Kidney capillary endothelial cell (primary cell): ENCODE measurements at regions not wholly inside any gene's neighbourhood (a gene's known extent, or its start where the extent isn't known, plus 50 kb on each side); places are given as distances from the start of the nearest gene placed in this dataset.
A peak's percentile ranks its signal among the peaks of the same experiment; 100 is the strongest.
"Not testable (repeated sequence)": the region's sequence is repeated elsewhere in the genome, so short reads cannot be mapped to it uniquely, and the experiment has no call there.

ENCODE experiments used
- DNase-seq: peaks from one replicate; pipeline ENCODE4 v3.0.0-alpha.2; 2018; ENCODE audit warnings: low spot score

DNA sequence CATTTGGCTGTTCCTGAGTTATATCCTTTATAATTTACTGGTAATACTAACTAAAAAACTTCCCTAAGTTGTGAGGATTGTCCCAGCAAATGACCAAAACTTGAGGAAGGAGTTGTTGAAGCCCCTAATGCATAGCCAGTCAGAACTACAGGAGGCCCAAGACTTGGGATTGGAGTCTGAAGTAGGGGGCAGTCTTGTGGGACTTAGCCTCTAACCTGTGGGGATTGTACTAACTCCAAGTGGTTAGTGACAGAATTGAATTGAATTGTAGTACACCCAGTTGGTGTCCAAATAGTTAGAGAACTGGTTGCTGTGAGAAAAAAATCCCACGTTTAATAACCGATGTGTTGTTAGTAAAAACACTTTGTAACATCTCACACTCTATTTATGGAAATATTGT is 1506.3 kb downstream of the ADGRL3 start:
- DNase-seq, result no peak

DNA sequence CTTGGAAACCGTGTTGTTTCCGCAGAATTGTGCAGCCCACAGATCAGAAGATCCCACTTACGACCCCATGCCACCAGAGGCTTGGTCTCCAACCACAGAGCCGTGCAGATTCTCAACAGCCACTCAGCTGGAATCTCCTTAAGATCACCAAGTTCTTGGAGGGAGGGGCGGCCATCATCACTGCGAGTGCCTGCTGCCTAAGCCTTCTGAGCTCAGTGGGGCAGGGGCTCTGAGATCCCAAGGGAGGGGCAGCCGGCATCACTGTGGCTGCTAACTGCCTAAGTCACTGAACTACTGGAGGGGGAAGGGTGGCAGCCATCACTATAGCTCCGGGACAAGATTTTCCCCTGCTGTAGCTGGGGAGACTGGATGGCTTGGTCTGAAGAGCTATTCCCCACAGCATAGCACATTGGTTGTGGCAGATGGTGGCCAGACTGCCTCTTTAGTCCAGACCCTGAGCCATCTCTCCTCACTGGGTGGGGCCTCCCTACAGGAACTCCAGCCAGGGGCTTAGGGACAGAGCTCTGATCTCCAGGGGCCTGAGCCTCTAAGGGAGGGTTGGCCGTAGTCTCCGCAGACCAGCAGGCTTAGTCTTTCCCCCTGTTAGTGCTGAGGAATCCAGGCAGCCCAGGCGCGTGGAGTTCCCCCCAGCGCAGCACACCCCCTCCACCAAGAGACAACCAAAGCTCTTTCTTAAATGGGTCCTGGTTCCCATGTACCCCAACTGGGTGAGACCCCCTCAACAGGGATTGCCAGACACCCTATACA is 1483.9 kb downstream of the ADGRL3 start:
- DNase-seq, result no peak

DNA sequence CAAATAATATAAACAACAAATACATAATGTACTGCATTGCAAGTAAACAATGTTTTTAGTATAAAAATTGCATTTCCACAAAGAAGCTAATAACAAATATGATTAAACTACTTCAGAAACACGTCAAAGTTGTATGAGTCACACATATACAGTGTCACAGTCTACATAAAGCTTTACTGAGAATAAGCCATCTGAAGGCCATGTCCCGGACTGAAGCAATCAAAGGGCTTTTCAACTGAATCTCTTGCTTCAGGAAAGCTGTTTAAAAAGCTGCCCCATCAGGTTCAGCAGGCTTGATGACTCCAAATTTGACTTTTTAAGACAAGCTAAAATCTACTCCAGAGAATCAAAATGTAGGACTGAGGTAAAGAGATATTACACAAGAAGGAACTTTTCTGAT is 1476.8 kb downstream of the ADGRL3 start:
- DNase-seq, result no peak

DNA sequence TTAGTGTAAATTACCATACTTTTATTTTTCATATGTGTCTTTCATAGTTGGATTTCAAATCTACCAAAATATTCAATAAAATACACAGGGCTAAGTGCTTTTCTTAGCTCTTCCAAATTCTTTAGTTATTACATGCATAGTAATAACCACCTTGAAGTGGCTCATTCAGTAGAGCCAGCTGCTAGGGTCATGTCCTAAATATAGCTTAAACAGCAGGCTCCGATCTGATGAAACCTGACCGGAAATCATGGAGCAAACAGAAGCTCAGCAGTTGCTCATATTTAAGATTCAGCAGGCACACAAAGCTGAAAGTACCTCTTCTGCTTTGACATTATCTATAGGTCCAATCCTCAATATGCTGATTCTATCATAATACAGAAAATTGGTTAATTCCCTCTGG is 1470.4 kb downstream of the ADGRL3 start:
- no peak for DNase-seq

DNA sequence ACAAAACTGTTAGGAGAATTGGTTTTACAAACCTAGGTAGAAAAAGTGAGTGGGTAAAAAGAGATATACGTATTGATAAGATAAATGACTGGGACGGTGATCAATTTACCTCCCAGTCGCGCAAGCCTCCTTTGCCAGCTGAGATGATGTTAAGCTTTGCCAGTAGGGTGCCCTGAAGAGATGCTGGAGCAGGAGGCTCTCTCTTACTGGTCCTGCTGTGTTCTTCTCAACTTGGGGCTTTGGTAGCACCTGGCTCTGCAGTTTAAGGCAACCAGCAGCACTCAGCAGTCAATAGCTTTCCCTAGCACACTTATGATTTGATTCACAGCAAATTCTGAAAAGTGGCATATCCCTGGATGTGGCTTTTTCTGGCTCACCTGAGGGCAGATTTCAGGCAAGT is 1461.7 kb downstream of the ADGRL3 start:
- DNase-seq, result no peak

DNA sequence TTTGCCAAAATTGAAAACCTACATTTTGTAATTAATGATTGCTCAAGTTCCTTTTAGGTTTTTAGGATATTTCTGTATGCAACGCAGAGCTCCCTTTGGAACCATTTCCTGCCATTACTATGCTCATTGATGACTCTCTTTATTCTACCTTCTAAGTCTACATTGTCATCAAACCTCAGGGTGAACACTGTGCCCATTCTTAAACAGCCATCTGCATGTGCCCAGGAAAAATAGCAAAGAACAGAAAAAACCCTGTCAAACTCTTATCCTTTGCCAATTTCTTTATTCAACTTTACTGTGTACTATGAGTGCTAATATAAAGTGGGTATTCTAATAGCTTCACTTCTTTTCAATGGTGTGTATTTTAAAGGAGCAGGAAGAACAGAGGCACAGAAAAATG is 1455.9 kb downstream of the ADGRL3 start:
- no peak for DNase-seq

DNA sequence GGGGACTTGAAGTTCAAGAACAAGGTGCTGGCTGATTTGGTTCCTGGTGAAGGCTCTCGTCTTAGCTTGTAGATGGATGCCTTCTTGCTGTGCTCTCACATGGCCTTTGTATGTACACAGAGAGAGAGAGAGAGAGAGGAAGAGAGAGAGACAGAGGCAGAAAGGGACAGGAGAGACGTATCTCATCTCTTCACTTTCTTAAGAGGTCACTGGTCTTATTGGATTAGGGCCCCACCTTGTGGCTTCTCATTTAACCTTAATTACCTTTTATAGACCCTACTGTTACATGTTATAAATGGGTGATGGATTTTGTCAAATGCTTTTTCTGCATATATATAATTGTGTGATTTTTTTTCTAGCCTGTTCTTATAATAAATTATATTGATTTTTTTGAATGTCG is 1444.2 kb downstream of the ADGRL3 start:
- peak; percentile 36 for DNase-seq

DNA sequence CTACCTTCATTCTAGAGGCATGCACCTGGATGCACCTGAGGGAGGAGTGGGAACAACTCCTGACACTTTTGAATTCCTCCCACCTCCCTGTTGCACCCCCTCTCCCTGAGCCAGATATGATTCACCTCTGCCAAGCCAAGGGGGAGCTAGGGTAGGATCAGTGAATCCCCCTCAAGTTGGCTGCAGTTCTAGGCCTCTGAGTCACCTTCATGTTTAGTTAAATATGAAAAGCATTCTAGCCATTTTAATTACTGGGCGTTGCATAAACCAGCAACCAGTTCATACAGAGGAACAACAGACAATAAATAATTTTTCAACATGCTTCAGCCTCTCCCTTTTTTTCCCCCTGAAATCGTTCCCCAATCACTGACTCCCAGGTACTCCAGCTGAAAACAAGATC is 1440.2 kb downstream of the ADGRL3 start:
- no peak for DNase-seq

DNA sequence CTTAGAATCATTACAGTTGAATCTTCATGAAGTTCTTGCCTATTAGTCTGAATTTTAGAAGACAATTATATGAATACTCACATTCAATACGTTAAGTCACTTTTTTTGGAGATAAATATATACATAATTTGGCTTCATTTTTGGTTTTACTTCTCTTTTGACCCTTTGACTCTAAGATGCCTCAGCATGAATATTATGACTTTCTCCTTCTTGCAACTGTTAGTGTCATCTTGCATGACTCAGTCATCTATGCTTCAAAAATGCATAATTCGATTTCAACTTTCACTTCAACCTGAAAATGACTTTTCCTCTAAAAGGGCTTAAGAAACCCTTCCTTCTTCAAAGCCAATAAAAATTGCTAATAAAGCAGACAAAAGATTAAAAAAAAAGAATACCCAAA is 1427.5 kb downstream of the ADGRL3 start:
- no peak for DNase-seq

DNA sequence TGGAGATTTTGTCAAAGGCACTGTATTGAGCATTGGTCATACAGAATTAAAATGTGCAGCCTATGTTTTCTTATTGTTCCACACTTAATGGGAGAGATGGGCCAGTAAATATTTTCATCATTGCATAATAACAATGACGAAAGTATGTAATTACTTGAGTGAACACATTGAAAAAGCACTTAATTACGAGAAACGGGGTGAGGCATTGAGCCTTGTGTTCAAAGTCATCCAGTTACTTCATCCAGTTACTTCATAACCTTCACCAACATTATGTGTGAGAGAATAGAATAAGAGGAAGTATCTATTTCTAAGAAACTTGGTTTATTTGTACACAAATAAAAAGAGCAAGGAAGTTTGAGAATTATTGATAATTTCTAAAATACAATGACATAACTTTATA is 1427.0 kb downstream of the ADGRL3 start:
- no peak for DNase-seq

DNA sequence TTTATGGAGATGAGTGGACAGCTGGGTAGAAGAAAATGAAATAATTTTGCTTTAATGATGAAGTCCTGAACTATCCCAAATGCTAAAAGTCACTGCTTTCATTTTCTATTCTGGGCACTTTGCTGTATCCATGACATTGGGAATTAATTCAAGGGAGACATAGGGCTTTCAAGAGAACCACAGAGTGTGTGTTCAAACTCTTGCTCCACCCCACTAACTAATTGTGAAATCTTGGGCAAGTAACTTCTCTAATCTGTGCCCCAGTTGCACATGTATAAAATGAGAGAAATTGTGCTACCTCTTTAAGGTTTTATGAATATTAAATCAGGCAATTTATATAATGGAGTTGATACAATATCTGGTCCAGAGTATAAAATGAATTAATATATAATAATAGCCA is 1422.0 kb downstream of the ADGRL3 start:
- DNase-seq, result no peak

DNA sequence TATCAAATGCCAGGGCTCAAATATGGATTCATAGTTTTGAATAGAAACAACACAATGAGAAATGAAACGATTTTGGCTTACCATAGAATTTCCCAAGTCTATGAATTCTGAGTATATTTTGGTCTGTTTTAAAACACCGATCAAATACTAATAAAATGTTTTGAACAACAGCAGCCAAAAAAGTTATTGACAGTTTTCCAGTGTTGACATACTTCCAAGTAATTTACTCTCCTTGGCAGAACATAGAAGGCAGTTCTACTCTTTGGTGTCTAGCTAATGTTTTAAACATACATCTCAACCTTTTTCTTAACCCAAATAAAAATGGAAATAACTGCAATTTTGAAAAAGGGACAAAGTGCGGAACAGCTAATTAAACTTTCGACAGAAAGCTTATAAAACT is 1419.8 kb downstream of the ADGRL3 start:
- no peak for DNase-seq

DNA sequence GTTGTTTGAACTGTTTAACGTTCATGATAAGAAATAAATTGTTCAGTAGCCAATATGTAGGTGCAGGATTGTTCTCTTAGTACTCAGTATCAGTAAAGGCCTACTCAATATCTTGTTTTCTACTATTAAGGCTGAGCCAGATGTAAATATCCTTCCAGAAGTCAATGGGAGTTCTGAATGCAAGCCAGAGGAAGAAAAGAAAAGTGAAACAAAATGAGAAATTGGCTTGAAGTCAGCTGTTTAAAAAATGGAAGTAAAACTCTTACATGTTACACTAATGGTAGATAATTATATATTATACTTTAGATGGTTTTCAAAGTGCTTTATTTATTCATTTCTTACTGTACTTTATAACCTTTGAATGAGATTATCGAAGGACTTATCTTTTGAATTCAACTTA is 1417.9 kb downstream of the ADGRL3 start:
- DNase-seq, result no peak

DNA sequence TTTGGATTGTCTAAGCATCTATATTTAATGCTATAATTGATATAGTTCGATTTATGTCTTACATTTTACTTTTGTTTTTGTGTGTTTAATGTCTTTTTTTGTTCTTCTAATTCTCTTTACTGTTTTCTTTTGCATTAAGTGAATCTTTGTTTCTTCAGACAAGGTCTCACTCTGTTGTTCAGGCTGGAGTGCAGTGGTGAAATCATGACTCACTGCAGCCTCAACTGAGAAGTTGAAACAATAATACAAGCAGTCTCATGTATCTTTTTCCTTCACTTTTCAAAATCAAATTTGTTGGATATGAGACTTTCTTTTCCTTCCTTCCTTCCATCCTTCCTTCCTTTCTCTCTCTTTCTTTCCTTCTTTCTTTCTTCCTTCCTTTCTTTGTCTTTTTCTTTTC is 1401.6 kb downstream of the ADGRL3 start:
- DNase-seq, result no peak

DNA sequence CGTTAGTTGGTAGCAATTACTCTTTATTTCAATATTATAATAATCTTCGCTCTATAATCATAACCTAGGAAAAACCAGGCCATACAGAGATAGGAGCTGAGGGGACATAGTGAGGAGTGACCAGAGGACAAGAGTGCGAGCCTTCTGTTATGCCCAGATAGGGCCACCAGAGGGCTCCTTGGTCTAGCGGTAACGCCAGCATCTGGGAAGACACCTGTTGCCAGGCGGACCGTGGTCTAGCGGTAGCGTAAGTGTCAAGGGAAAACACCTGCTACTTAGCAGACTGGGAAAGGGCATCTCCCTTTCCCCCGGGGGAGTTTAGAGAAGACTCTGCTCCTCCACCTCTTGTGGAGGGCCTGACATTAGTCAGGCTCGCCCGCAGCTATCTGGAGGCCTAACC is 1395.1 kb downstream of the ADGRL3 start:
- not testable (repeated sequence) for DNase-seq

DNA sequence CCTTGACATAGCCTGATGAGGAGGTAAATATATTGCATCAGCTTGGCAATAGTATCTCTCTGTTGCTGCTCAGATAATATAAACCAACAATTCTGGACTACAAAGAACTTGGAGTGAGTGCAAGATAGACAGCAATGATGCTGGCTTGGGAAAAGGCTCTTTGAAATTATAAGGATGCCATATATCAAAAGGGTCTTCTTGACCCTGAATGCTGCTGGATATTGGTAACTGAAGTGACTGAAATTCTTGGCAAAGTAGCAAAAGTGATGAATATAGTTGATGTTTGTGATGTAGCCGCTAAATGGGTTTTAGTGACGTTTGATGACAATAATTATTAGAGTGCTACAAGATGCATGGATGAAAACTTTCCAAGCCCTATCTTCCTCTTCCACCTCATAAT is 1391.6 kb downstream of the ADGRL3 start:
- no peak for DNase-seq

DNA sequence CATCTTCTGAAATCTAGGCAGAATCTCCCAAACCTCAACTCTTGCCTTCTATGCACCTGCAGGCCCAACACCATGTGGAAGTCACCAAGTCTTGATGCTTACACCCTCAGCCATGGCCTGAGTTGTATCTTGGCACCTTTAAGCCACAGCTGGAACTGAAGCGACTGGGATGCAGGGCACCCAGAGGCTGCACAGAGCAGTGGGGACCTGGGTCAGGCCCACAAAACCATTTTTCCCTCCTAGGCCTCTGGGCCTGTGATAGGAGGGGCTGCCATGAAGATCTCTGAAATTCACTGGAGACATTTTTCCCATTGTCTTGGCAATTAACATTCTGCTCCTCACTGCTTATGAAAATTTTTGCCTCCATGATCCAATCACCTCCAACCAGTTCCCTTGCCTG is 1388.5 kb downstream of the ADGRL3 start:
- no peak for DNase-seq

DNA sequence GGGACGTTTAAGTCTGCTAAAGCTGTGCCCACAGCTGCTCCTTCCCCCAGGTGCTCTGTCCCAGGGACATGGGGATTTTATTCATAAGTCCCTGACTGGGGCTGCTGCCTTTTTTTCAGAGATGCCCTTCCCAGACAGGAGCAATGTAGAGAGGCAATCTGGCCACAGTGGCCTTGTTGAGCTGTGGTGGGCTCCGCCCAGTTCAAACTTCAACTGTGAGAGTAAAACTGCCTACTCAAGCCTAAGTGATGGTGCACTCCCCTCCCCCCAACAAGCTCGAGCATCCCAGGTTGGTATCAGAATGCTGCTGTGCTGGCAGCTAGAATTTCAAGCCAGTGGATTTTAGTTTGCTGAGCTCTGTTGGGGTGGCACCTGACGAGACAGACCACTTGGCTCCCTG is 1371.4 kb downstream of the ADGRL3 start:
- DNase-seq, result no peak

DNA sequence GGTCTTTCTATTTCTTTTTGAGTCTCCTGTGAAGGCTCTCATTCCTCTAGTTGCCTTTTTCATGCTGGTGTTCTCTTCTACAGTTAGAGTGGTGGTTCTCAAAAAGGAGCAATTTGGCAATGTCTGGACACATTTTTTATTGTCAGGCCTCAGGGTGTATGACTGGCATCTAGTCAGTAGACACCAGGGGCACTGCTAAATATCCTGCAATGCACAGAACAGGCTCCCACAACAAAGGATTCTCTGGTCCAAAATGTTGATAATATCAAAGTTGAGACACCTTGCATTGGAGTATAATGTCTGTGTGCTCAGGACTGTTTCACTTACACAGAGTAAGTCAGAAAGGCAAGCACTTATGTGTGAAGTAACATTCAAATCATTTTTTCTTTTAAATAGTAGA is 1360.7 kb downstream of the ADGRL3 start:
- DNase-seq, result no peak

DNA sequence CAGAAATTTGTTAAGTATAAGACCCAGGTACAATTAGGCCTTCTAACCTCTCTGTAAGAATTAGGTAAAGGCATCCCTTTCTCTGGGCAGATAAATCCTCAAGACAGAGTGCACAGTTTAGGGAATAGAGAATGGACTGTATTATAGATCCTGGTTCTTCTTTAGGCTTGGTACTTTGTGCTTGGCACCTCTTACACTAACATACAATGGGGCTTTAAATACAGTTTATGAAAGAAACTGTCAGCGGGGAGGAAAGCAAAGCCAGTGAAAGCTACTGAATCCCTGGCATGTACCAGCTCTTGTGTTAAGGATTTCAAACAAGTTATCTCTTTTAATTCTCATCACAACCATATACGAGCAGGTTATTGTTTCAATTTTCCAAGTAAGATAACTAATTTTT is 1350.0 kb downstream of the ADGRL3 start:
- DNase-seq, result no peak

DNA sequence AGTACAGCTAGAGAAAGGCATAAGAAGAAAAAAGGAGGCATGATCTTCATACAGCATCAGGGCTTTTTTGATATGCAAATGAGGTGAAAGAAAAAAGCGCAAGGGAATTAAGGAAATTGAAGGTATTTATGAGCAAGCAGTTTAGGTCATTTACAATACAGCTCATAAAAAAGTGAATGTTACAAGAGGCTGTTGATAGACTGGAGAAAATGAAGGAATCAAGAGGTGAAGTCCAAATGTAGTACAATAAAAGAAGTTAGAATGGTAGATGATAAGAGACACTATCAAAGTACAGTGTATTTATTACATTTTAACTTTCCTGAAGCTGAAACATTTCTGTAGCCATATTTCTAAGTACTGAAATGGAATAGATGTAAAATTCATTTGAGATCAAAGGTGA is 1349.5 kb downstream of the ADGRL3 start:
- no peak for DNase-seq

DNA sequence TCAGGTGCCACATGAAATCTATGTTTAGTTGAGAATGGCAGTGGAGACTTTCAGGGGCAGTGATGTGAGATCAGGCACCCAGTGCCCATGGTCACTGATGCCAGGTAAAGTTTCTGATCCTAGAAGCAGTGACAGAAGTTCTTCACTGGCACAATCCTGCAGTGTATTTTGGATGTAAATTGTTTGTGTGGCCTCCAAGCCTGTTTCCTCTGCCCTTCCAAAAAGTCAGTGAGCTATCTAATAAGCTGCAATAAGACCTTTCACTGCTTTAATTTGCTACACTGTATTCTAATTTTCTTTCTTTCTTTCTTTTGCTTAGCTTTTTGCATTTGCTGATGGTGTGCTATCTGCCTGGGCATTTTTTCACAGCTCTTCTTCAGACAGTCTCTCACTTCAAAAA is 1348.6 kb downstream of the ADGRL3 start:
- DNase-seq, result no peak

DNA sequence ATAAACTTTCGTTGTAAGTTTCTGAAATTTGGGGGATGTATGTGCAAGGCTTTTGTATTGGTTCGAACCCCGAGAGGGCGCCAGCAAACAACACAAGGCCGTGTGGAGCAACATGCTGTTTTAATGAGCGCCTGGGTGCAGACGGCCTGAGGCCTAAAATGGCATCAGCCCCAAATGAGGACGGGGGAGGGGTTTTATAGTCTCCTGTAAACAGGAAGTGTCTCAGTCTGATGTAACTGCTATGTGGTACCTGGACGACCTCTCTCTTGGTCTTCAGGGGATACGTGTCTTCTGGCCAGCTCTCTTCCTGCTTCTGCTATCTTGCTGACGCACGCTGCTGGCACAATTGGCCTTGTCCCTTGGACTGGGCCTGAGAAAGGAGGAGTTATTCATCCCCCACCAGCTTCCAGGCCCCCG is 1348.0 kb downstream of the ADGRL3 start:
- DNase-seq, result peak; percentile 42

DNA sequence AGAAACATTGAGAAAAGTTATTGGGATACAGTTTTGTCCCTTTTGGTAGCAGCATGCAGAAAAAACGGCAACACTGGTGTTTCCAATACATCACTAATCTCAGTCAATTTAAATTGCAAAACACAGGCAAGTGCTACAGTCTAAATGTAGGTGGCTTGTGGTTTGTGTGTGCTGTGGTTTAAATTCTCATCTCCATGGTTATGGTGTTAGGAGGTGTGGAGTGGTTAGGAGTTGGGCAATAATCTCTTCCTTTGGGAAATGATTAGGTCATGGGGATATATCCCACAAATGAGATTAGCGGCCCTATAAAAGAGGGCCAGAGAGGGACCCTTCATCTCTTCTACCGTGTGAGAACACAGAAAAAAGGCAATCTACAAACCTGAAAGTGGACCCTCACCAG is 1344.3 kb downstream of the ADGRL3 start:
- DNase-seq, result no peak

DNA sequence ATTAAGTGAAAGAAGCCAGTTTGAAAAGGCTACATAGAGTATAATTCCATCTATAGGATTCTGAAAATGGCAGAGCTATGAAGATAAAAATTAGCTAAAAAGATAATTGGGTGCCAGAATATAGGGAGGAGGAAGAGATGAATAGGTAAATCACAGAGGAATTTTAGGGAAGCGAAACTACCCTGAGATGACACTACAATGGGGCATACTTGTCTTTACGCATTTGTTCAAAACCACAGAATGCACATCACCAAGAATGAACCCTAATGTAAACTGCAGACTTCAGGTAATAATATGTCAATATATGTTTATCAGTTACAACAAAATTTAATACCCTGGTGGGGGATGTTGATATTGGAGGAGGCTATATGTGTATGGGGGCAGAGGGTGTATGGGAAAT is 1342.9 kb downstream of the ADGRL3 start:
- no peak for DNase-seq
